Smooth muscle cell (in vitro differentiated cells): ENCODE measurements at regions not wholly inside any gene's neighbourhood (a gene's known extent, or its start where the extent isn't known, plus 50 kb on each side); places are given as distances from the start of the nearest gene placed in this dataset.

ENCODE experiments used
- DNase-seq: peaks from one replicate; lab custom pipeline; 2025; ENCODE audit not compliant: unreplicated experiment; lab: John Stamatoyannopoulos, UW
- H2AFZ ChIP-seq: fragments of 200-600 bp; sonication (generic); 2 replicates; pipeline ENCODE4 v1.6.0; 2016; ENCODE audit warnings: antibody characterized with exemption, low read depth, mild to moderate bottlenecking
- H3F3A ChIP-seq: fragments of 200-600 bp; sonication (generic); 2 replicates; pipeline ENCODE4 v1.6.0; 2017; ENCODE audit warnings: antibody characterized with exemption, low read depth
- H3K27ac ChIP-seq: fragments of 200-600 bp; sonication (generic); 2 replicates; pipeline ENCODE4 v1.5.1; 2016; ENCODE audit warnings: low read depth, mild to moderate bottlenecking
- H3K27me3 ChIP-seq: fragments of 200-600 bp; sonication (generic); 2 replicates; pipeline ENCODE4 v1.6.1; 2016; ENCODE audit warnings: low read depth, mild to moderate bottlenecking
- H3K36me3 ChIP-seq: fragments of 200-600 bp; sonication (generic); 2 replicates; pipeline ENCODE4 v1.5.1; 2016; ENCODE audit warnings: low read depth
- H3K4me1 ChIP-seq: fragments of 200-600 bp; sonication (generic); 2 replicates; pipeline ENCODE4 v1.5.1; 2016; ENCODE audit warnings: low read depth
- H3K4me2 ChIP-seq: fragments of 200-600 bp; sonication (generic); 2 replicates; pipeline ENCODE4 v1.6.0; 2016; ENCODE audit warnings: mild to moderate bottlenecking
- H3K4me3 ChIP-seq: fragments of 200-600 bp; sonication (generic); 2 replicates; pipeline ENCODE4 v1.5.1; 2016; ENCODE audit warnings: mild to moderate bottlenecking
- H3K79me2 ChIP-seq: fragments of 200-600 bp; sonication (generic); 2 replicates; pipeline ENCODE4 v1.6.0; 2016; ENCODE audit warnings: low read depth, mild to moderate bottlenecking
- H3K9ac ChIP-seq: fragments of 200-600 bp; sonication (generic); 2 replicates; pipeline ENCODE4 v1.6.0; 2016; ENCODE audit warnings: low read depth
- H3K9me3 ChIP-seq: fragments of 200-600 bp; sonication (generic); replicated peaks from 2 replicates; pipeline ENCODE4 v1.5.1; 2016; ENCODE audit warnings: low read depth
- H4K20me1 ChIP-seq: fragments of 200-600 bp; sonication (generic); 2 replicates; pipeline ENCODE4 v1.6.0; 2016; ENCODE audit warnings: low read depth
- CTCF ChIP-seq: fragments of 200-600 bp; sonication (generic); IDR thresholded peaks from 2 replicates; pipeline ENCODE4 v1.5.1; 2017; ENCODE audit warnings: borderline replicate concordance, mild to moderate bottlenecking, antibody characterized with exemption; ENCODE audit not compliant: insufficient read depth, poor library complexity, severe bottlenecking
- WGBS: methylation state at CpG from one replicate; pipeline ENCODE4 v1.1.7; 2016; ENCODE audit warnings: low lambda C conversion rate; 5-methylcytosine and 5-hydroxymethylcytosine counted together

GRCh38 chr4:60089546-60090273 is 1110.4 kb upstream of the ADGRL3 start:
- no peak overlapping the region for H3K4me3 ChIP-seq
- no peaks in the 10 kb centered on the region for H3K36me3 ChIP-seq
- no peaks in the 10 kb centered on the region for H3K27me3 ChIP-seq
- H4K20me1 ChIP-seq: no peaks in the 10 kb centered on the region
- H3K27ac ChIP-seq: no peak overlapping the region
- DNase-seq: no peak
- H2AFZ ChIP-seq: no peak overlapping the region
- H3F3A ChIP-seq: no peaks in the 10 kb centered on the region
- no peak overlapping the region for H3K9ac ChIP-seq
- no peak for TF ChIP-seq CTCF
- 57% methylated on average over 3 of the region's 3 CpGs for WGBS
- H3K79me2 ChIP-seq: no peaks in the 10 kb centered on the region
- H3K4me2 ChIP-seq: no peak overlapping the region
- H3K9me3 ChIP-seq: no peaks in the 10 kb centered on the region
- H3K4me1 ChIP-seq: no peaks in the 10 kb centered on the region

GRCh38 chr4:60096676-60097075 is 1103.5 kb upstream of the ADGRL3 start:
- H3K27ac ChIP-seq: no peak overlapping the region
- no peak overlapping the region for H3K4me2 ChIP-seq
- no peak overlapping the region for H3K4me3 ChIP-seq
- no peaks in the 10 kb centered on the region for H3K9me3 ChIP-seq
- no peak for DNase-seq
- no peaks in the 10 kb centered on the region for H4K20me1 ChIP-seq
- peaks cover 4% of the 10 kb centered on the region for H3K27me3 ChIP-seq
- no peak overlapping the region for H2AFZ ChIP-seq
- TF ChIP-seq CTCF: no peak
- no peak overlapping the region for H3K9ac ChIP-seq
- H3K79me2 ChIP-seq: no peaks in the 10 kb centered on the region
- no peaks in the 10 kb centered on the region for H3F3A ChIP-seq
- no peaks in the 10 kb centered on the region for H3K36me3 ChIP-seq
- WGBS: 0% methylated on average over 1 of the region's 1 CpG
- H3K4me1 ChIP-seq: no peaks in the 10 kb centered on the region

GRCh38 chr4:60116592-60116991 is 1083.5 kb upstream of the ADGRL3 start:
- Histone ChIP-seq H3K36me3 (no peaks in the 10 kb centered on the region), H3K9ac (no peak overlapping the region), H3K79me2 (no peaks in the 10 kb centered on the region), H3K4me3 (no peak overlapping the region), H4K20me1 (no peaks in the 10 kb centered on the region), H3K27me3 (no peaks in the 10 kb centered on the region), H3F3A (no peaks in the 10 kb centered on the region), H3K4me2 (no peak overlapping the region), H3K27ac (no peak overlapping the region), H3K9me3 (no peaks in the 10 kb centered on the region), H2AFZ (no peak overlapping the region), H3K4me1 (no peaks in the 10 kb centered on the region)
- no peak for DNase-seq
- TF ChIP-seq CTCF: no peak
- 96% methylated on average over 3 of the region's 3 CpGs for WGBS

- H3K4me1 ChIP-seq: no peaks in the 10 kb centered on the region
- H3K4me3 ChIP-seq: no peak overlapping the region
- no peak overlapping the region for H3K4me2 ChIP-seq
- no peak overlapping the region for H3K9ac ChIP-seq
- H4K20me1 ChIP-seq: no peaks in the 10 kb centered on the region
- H3K27me3 ChIP-seq: no peaks in the 10 kb centered on the region
- no peaks in the 10 kb centered on the region for H3K9me3 ChIP-seq
- H3K36me3 ChIP-seq: no peaks in the 10 kb centered on the region
- H3K27ac ChIP-seq: no peak overlapping the region
- no peak for DNase-seq
- 99% methylated on average over 3 of the region's 3 CpGs for WGBS
- no peak overlapping the region for H2AFZ ChIP-seq
- H3F3A ChIP-seq: no peaks in the 10 kb centered on the region
- TF ChIP-seq CTCF: no peak
- no peaks in the 10 kb centered on the region for H3K79me2 ChIP-seq
These were observed 1082.3 kb upstream of the ADGRL3 start for GRCh38 chr4:60117726-60118323.
